ENCODE measurements at regions not wholly inside any gene's neighbourhood (a gene's known extent, or its start where the extent isn't known, plus 50 kb on each side); places are given as distances from the start of the nearest gene placed in this dataset.

DNA sequence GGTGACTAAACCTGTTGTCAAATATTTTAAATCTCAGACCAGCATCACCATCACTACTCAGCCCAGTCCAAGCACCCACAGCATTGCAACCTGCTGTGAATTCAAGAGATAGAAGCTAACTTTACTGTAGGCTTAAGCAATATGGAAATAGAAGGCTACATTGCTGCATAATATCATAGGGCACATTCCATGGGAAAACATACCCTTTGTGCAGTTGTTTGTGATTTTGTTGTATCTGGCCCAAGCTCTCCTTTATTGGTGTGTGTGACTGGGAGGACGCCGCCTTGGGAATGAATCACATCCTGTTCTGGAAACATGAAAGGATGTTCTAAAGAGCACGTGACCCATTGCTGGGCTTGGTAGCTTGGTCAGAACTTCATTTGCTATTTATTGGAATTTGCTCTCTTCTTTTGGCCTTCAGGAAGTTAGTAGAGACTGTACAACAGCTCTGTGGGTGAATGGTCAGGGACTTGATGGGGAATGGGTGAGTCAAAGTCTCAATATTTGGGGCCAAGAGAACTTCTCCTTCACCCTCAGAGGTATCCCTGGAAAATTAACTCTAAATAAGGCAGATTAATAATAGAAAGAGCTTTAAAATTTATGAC lies 106.8 kb upstream of the SERPINE2 start:
- TF ChIP-seq EZH2 (IDR thresholded peaks at IDR 0.05; ENCODE audit: borderline replicate concordance, low read length), result no peak
- TF ChIP-seq, protein P1, sequence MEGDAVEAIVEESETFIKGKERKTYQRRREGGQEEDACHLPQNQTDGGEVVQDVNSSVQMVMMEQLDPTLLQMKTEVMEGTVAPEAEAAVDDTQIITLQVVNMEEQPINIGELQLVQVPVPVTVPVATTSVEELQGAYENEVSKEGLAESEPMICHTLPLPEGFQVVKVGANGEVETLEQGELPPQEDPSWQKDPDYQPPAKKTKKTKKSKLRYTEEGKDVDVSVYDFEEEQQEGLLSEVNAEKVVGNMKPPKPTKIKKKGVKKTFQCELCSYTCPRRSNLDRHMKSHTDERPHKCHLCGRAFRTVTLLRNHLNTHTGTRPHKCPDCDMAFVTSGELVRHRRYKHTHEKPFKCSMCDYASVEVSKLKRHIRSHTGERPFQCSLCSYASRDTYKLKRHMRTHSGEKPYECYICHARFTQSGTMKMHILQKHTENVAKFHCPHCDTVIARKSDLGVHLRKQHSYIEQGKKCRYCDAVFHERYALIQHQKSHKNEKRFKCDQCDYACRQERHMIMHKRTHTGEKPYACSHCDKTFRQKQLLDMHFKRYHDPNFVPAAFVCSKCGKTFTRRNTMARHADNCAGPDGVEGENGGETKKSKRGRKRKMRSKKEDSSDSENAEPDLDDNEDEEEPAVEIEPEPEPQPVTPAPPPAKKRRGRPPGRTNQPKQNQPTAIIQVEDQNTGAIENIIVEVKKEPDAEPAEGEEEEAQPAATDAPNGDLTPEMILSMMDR (IDR thresholded peaks at IDR 0.05; ENCODE audit: low read length), result no peak
- Histone ChIP-seq H3K9me3 (ENCODE audit: low read length) (no peaks in the 10 kb centered on the region), H2AFZ (ENCODE audit: low read length) (no peak overlapping the region), H3F3A (ENCODE audit: insufficient read depth, low read length) (no peaks in the 10 kb centered on the region), H3K4me2 (ENCODE audit: low read length) (no peak overlapping the region), H3K36me3 (ENCODE audit: insufficient read depth, low read length) (no peaks in the 10 kb centered on the region), H3K27ac (ENCODE audit: low read depth, low read length, poor library complexity, severe bottlenecking) (no peak overlapping the region), H3K27me3 (ENCODE audit: insufficient read depth, low read length) (no peaks in the 10 kb centered on the region), H3K79me2 (ENCODE audit: insufficient read depth, low read length) (no peaks in the 10 kb centered on the region), H3K9me2 (ENCODE audit: low read depth, low read length) (no peaks in the 10 kb centered on the region), H3K9ac (ENCODE audit: low read length) (no peak overlapping the region), H3K4me1 (ENCODE audit: insufficient read depth, low read length, severe bottlenecking) (no peaks in the 10 kb centered on the region), H3K4me3 (ENCODE audit: low read depth, low read length, poor library complexity, severe bottlenecking) (no peak overlapping the region), H4K20me1 (ENCODE audit: insufficient read depth, low read length) (no peaks in the 10 kb centered on the region)

DNA sequence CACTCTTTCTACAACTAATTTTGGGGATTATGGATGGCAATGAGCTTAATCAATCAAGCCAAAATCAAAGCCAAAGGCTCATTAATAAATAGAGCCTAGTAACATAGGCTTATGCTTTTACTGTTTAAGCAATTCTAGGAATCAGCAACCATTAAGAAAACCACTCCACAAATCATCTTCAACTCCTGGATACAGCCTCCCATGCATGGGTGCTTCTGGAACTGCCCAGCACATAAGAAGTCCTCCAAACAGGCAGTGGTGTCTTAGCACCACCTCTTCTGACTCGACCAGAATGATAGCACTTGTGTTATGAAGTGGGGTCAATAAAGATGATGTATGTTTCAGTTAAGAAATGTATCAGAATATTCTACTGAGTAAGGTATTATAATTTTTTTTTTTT lies 104.4 kb upstream of the SERPINE2 start:
- Histone ChIP-seq H3F3A (ENCODE audit: insufficient read depth, low read length) (no peaks in the 10 kb centered on the region), H2AFZ (ENCODE audit: low read length) (no peak overlapping the region), H3K27ac (ENCODE audit: low read depth, low read length, poor library complexity, severe bottlenecking) (no peak overlapping the region), H3K9me2 (ENCODE audit: low read depth, low read length) (no peaks in the 10 kb centered on the region), H3K9me3 (ENCODE audit: low read length) (no peaks in the 10 kb centered on the region), H3K4me2 (ENCODE audit: low read length) (no peak overlapping the region), H3K36me3 (ENCODE audit: insufficient read depth, low read length) (no peaks in the 10 kb centered on the region), H3K9ac (ENCODE audit: low read length) (no peak overlapping the region), H3K4me1 (ENCODE audit: insufficient read depth, low read length, severe bottlenecking) (no peaks in the 10 kb centered on the region), H3K27me3 (ENCODE audit: insufficient read depth, low read length) (no peaks in the 10 kb centered on the region), H4K20me1 (ENCODE audit: insufficient read depth, low read length) (no peaks in the 10 kb centered on the region), H3K79me2 (ENCODE audit: insufficient read depth, low read length) (no peaks in the 10 kb centered on the region), H3K4me3 (ENCODE audit: low read depth, low read length, poor library complexity, severe bottlenecking) (no peak overlapping the region)
- TF ChIP-seq, protein P1 (IDR thresholded peaks at IDR 0.05; ENCODE audit: low read length), result no peak
- TF ChIP-seq EZH2 (IDR thresholded peaks at IDR 0.05; ENCODE audit: borderline replicate concordance, low read length), result no peak

DNA sequence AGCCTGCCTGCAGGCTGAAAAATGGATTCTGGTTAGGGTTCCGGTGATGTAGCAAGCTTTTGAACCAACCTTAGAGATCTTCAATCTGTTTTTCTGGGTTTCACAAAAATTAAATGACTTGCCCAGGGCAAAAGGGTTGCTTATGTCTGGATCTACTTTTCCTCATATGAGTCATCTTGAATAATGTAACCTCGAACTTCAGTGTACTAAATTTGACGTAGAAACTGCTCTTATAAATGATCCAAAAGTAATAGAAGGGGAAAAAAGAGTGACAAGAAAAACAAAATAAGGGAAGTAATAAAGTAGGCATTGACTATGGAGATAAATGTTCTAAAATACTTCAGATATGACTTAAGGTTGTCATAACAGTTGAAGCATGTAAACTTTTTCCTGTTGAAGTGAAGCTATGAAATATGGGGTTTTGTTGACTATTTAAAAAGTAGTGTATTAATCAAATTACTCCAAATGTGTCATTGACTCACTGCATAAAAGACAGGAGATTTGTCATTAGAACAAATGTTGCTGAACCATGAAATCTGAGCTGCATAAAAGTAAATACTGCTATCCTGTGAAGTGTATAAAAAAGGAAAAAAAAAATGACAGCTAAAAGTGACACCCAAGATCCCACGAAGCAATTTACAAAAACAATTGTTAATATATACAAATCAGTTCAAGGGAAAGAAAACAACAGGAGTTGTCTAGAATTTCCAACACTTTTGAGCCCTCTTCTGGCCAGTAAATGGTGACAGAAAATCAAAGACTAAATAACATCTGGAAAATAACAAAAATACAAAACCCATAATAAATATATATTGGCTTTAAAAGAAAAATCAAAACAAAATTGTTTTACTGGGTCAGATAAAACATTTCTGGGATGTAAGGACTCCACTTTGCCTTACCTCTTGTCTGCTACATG lies 103.6 kb upstream of the SERPINE2 start:
- no peaks in the 10 kb centered on the region for H3K9me3 ChIP-seq (ENCODE audit: low read length)
- H2AFZ ChIP-seq (ENCODE audit: low read length), result no peak overlapping the region
- H3K4me2 ChIP-seq (ENCODE audit: low read length), result no peak overlapping the region
- H3K27ac ChIP-seq (ENCODE audit: low read depth, low read length, poor library complexity, severe bottlenecking), result no peak overlapping the region
- H3K4me1 ChIP-seq (ENCODE audit: insufficient read depth, low read length, severe bottlenecking), result no peaks in the 10 kb centered on the region
- H3K79me2 ChIP-seq (ENCODE audit: insufficient read depth, low read length), result no peaks in the 10 kb centered on the region
- no peak for TF ChIP-seq EZH2 (IDR thresholded peaks at IDR 0.05; ENCODE audit: borderline replicate concordance, low read length)
- TF ChIP-seq, protein P1 (IDR thresholded peaks at IDR 0.05; ENCODE audit: low read length), result no peak
- no peaks in the 10 kb centered on the region for H3K27me3 ChIP-seq (ENCODE audit: insufficient read depth, low read length)
- H3K36me3 ChIP-seq (ENCODE audit: insufficient read depth, low read length), result no peaks in the 10 kb centered on the region
- no peak overlapping the region for H3K9ac ChIP-seq (ENCODE audit: low read length)
- H4K20me1 ChIP-seq (ENCODE audit: insufficient read depth, low read length), result no peaks in the 10 kb centered on the region
- no peaks in the 10 kb centered on the region for H3F3A ChIP-seq (ENCODE audit: insufficient read depth, low read length)
- H3K4me3 ChIP-seq (ENCODE audit: low read depth, low read length, poor library complexity, severe bottlenecking), result no peak overlapping the region
- H3K9me2 ChIP-seq (ENCODE audit: low read depth, low read length), result no peaks in the 10 kb centered on the region

All from OCI-LY1 (cell line).